COLO668 (cell line): ENCODE measurements at regions not wholly inside any gene's neighbourhood (a gene's known extent, or its start where the extent isn't known, plus 50 kb on each side); places are given as distances from the start of the nearest gene placed in this dataset.
A peak's percentile ranks its signal among the peaks of the same experiment; 100 is the strongest.
"Not testable (repeated sequence)": the region's sequence is repeated elsewhere in the genome, so short reads cannot be mapped to it uniquely, and the experiment has no call there.

Experiments
- DNase-seq: peaks from one replicate; lab custom pipeline; 2025; ENCODE audit not compliant: unreplicated experiment; lab: John Stamatoyannopoulos, UW

- no peak for DNase-seq
Observed at GRCh38 chr4:13678186-13678924, 50.8 kb upstream of the BOD1L1 start.

GRCh38 chr4:13681570-13681969 lies 54.0 kb upstream of the BOD1L1 start:
- no peak for DNase-seq

DNA sequence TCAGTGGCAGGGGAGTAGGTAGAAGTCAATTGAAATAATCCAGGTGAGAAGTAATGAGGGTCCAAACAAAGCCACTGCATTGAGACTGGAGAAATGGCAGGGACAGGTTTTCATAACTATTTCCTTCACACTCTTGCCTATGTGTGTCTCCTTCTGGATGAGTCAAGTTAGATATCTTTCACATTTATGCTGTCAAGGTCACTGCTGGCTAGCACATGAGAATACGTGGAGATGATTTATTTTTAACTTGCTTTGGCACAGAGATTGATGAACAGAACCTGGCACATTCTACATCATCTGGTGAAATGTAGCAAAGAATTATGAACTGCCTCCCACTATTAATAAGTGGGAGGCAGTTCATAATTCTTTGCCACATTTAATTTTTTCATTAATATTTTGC lies 66.7 kb upstream of the BOD1L1 start:
- no peak for DNase-seq

GRCh38 chr4:13698296-13698695 lies 70.8 kb upstream of the BOD1L1 start:
- DNase-seq = no peak

DNA sequence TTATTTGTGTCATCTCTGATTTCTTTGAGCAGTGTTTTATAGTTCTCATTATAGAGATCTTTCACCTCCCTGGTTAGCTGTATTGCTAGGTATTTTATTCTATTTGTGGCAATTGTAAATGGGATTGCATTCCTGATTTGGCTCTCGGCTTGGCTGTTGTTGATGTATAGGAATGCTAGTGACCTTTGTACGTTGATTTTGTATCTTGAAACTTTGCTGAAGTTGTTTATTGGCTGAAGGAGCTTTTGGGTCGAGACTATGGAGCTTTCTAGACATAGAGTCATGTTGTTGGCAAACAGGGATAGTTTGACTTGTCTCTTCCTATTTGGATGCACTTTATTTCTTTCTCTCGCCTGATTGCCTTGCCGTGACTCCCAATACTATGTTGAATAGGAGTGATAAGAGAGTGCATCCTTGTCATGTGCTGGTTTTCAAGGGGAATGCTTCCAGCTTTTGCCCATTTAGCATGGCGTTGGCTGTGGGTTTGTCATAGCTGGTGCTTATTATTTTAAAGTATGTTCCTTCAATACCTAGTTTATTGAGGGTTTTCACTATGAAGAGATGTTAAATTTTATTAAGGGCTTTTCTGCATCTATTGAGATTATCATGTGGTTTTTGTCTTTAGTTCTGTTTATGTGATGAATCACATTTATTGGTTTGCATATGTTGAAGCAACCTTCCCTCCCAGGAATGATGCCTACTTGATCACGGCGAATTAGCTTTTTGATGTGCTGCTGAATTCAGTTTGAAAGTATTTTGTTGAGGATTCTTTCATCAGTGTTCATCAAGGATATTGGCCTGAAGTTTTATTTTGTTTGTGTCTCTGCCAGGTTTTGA lies 72.7 kb upstream of the BOD1L1 start:
- DNase-seq = no peak

DNA sequence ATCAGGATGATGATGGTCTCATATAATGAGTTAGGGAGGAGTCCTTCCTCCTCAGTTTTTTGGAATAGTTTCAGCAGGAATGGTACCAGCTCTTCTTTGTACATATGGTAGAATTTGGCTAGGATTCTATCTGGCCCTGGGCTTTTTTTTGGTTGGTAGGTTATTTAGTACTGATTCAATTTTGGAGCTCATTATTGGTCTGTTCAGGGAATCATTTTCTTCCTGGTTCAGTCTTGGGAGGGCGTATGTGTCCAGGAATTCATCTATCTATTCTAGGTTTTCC lies 73.3 kb upstream of the BOD1L1 start:
- DNase-seq = not testable (repeated sequence)

- no peak for DNase-seq
Observed at GRCh38 chr4:13701937-13702446, 74.5 kb upstream of the BOD1L1 start.

GRCh38 chr4:13703096-13703495 lies 75.6 kb upstream of the BOD1L1 start:
- DNase-seq = no peak

GRCh38 chr4:13704035-13704434 lies 76.5 kb upstream of the BOD1L1 start:
- DNase-seq = no peak

GRCh38 chr4:13704761-13705160 lies 77.2 kb upstream of the BOD1L1 start:
- no peak for DNase-seq

DNA sequence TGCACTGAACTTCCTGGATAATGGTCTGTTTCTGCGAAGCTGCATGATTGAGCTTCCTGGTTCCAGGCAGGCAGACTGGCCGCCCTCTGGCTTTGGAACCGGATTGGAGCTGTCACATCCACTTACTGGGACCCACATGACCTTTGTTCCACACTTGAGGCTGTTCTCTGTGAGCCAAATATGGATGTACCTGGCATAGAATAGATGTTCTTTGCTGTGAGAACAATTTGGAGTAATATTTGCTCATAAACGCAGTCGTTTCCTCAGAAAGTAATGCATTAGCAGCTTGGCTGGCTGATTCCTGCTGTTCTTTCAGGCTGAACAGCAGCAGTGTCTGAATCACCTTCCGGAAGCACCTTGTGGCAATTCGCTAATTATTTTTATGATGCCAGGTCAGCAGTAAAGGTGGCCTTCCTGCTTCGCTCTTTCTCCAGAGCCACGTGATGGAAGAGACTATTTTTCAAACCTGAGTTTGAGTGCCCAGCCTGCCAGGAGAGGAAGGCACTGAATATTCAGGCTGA lies 78.1 kb upstream of the BOD1L1 start:
- DNase-seq = peak; percentile 46

GRCh38 chr4:13706120-13706519 lies 78.6 kb upstream of the BOD1L1 start:
- no peak for DNase-seq

DNA sequence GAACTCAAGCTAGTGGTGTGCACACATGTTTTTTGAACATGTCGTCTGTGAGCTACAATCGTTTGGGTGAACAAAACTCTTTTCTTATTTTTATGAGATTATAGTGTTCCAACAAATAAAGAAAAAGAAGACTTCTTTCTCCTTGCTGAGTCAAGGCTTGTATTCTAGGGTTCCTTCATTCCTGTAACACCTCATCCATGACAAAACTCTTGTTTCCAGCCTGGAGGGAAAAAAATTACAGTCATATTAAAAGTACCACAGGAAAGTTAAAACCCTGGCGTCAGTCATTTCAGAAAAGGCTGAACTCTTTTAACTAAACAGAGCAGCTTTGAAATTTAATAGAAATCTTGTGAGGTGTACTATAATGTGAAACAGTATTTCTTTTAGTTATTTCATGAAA lies 79.2 kb upstream of the BOD1L1 start:
- DNase-seq = no peak

- no peak for DNase-seq
Observed at GRCh38 chr4:13710246-13710885, 82.8 kb upstream of the BOD1L1 start.

- no peak for DNase-seq
Observed at GRCh38 chr4:13711233-13711785, 83.8 kb upstream of the BOD1L1 start.

DNA sequence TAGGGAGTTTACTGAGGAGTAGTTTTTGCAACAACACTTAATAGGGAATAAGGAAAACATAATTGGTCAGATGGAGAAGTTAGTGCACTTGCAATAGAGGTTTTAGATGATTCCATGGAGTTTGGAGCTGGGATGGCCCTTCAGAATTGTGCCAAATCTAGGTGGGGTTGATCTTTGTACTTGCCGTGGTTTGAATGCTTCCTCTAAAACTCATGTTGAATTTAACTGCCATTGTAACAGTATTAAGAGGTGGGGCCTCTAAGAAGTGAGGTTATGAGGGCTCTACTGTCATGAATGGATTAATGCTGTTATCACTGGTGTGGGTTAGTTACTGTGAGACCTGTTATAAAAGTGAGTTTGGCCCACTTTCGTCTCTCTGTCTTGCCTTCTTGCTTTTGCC lies 94.4 kb upstream of the BOD1L1 start:
- no peak for DNase-seq

GRCh38 chr4:13722649-13723048 lies 95.1 kb upstream of the BOD1L1 start:
- DNase-seq = no peak

GRCh38 chr4:13728761-13729160 lies 101.2 kb upstream of the BOD1L1 start:
- no peak for DNase-seq

- no peak for DNase-seq
Observed at GRCh38 chr4:13731019-13731418, 103.5 kb upstream of the BOD1L1 start.

DNA sequence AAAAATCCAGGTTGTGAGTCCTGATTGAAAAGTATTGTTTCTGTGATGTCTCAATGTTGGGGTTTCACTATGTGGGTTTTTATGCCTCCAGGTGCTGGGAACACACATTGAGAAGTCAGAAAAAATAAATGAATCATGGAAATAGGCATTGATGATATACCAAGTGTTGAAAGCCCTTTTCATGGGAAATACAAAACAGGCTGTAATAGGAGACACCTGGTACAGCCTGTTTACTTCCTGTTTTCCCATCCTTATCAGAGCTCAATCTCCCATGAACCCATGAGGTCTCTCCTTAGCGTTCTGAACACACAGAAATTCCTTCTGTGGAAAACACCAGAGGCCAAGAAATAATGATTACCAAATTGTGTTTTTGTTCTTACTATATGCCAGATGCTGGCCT lies 106.3 kb upstream of the BOD1L1 start:
- DNase-seq = no peak

GRCh38 chr4:13750594-13750993 lies 123.1 kb upstream of the BOD1L1 start:
- peak; percentile 19 for DNase-seq
